Activated CD8-positive, alpha-beta memory T cell treated with anti-CD3 and anti-CD28 coated beads, Interleukin-2, amount 10 ng/mL, durations not matched to agents 7 days and 5 days (primary cell): ENCODE measurements at regions not wholly inside any gene's neighbourhood (a gene's known extent, or its start where the extent isn't known, plus 50 kb on each side); places are given as distances from the start of the nearest gene placed in this dataset.

Source experiments
- ATAC-seq: fragments of 150-1000 bp; cut with Tn5 transposase; one replicate; pipeline ENCODE4 v1.10.0; 2021; ENCODE audit warnings: moderate library complexity
- CTCF ChIA-PET: fragments of 350-600 bp; sonication (Branson Sonifier 250); formaldehyde crosslinking; loops from one replicate; lab custom pipeline; 2021; ENCODE audit warnings: antibody characterized with exemption; lab: Charles Lee
- DNase-seq: peaks from one replicate; pipeline ENCODE4 v3.0.0-alpha.2; 2020
- H3K27ac Mint-ChIP-seq: one replicate; pipeline ENCODE4 v1.8.0; 2021; ENCODE audit warnings: mild to moderate bottlenecking, mixed read lengths
- H3K27me3 Mint-ChIP-seq: one replicate; pipeline ENCODE4 v1.8.0; 2021; ENCODE audit warnings: mixed read lengths
- H3K36me3 Mint-ChIP-seq: one replicate; pipeline ENCODE4 v1.8.0; 2021; ENCODE audit warnings: mild to moderate bottlenecking, mixed read lengths
- H3K4me1 Mint-ChIP-seq: one replicate; pipeline ENCODE4 v1.8.0; 2021; ENCODE audit warnings: mixed read lengths
- H3K4me3 Mint-ChIP-seq: one replicate; pipeline ENCODE4 v1.8.0; 2021; ENCODE audit warnings: mild to moderate bottlenecking, moderate library complexity, mixed read lengths
- H3K9me3 Mint-ChIP-seq: one replicate; pipeline ENCODE4 v1.8.0; 2022; ENCODE audit warnings: low read depth, mixed read lengths

DNA sequence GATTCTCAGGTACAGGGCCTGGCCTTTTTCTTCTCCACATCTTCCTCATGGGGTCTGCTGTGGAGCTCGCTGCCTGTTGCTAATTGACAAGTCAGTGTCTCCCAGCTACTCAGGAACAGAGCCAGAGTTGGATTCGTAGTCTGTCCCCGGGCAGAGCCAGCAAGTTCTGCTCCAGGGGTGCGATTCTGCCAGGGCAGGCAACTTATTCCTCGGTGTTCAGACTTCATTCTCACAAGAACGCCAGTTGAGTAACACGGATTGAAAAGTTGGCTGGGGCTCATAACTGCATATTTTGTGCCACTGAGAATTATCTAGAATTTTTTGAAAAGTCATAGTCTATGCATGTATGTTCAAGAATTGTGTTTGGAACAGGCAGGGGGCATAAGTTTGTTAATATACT, 336.7 kb upstream of the NPVF start:
- Mint-ChIP-seq H3K36me3 (no peaks in the 10 kb centered on the region), H3K4me1 (peaks cover 1% of the 10 kb centered on the region), H3K27ac (no peak overlapping the region), H3K27me3 (peaks cover 5% of the 10 kb centered on the region), H3K9me3 (no peaks in the 10 kb centered on the region), H3K4me3 (no peak overlapping the region)
- DNase-seq (no peak), ATAC-seq (no peak)
- CTCF ChIA-PET: interaction anchor here (0.9 to 6.1 kb wide), 16 partner anchors 9 to 325 kb away, joined by 3 to 85 read pairs (median 5); no protein-coding TSS in a partner anchor

DNA sequence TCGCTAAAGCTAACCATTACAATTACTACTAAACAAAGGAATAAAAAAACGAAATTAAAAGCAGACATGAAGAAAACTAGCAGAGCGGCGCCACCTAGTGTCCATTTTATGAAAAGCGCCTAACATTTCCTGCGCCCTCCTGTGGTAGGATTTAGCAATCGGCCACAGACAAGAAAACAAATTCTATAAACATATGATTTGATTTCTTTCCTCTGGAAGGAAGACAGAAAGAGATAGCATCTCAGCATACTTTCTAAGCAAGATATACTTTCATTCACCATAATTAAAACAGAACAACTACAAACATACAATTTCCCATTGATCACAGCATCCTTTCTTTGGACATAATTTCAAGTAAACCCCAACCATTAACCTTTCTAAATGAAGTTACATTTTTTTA, 337.7 kb upstream of the NPVF start:
- no peak overlapping the region for H3K27ac Mint-ChIP-seq
- H3K36me3 Mint-ChIP-seq: no peaks in the 10 kb centered on the region
- H3K4me3 Mint-ChIP-seq: no peak overlapping the region
- H3K9me3 Mint-ChIP-seq: no peaks in the 10 kb centered on the region
- no peak for ATAC-seq
- DNase-seq: peak; percentile 68
- peaks cover 8% of the 10 kb centered on the region for H3K27me3 Mint-ChIP-seq
- CTCF ChIA-PET: interaction anchor here (0.6 to 6.1 kb wide), 22 partner anchors 9 to 326 kb away, joined by 3 to 85 read pairs (median 4); no protein-coding TSS in a partner anchor
- H3K4me1 Mint-ChIP-seq: peaks cover 1% of the 10 kb centered on the region

DNA sequence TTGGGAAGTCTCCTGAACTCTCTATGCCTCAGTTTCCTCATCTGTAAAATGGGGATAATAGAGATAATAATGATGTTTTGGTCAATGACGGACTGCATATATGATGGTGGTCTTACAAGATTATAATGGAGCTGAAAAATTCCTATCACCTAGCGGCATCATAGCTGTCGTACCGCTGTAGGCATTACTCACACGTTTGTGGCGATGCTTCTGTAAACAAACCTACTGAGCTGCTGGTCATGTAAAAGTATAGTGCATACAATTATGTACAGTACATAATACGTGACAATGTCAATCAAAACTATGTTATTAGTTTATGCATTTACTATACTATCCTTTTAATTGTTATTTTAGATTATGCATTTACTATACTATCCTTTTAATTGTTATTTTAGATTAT, 339.1 kb upstream of the NPVF start:
- no peak for DNase-seq
- CTCF ChIA-PET: interaction anchor here (1.4 to 6.1 kb wide), 4 partner anchors 19 to 309 kb away, joined by 5 to 85 read pairs (median 34); no protein-coding TSS in a partner anchor
- Mint-ChIP-seq H3K27me3 (peaks cover 3% of the 10 kb centered on the region), H3K4me3 (no peak overlapping the region), H3K4me1 (peaks cover 1% of the 10 kb centered on the region), H3K36me3 (no peaks in the 10 kb centered on the region), H3K27ac (no peak overlapping the region), H3K9me3 (no peaks in the 10 kb centered on the region)
- no peak for ATAC-seq

GRCh38 chr7:25569765-25570164, 341.5 kb upstream of the NPVF start:
- H3K9me3 Mint-ChIP-seq: no peaks in the 10 kb centered on the region
- H3K27ac Mint-ChIP-seq: no peak overlapping the region
- DNase-seq (no peak), ATAC-seq (no peak)
- H3K36me3 Mint-ChIP-seq: no peaks in the 10 kb centered on the region
- peaks cover 1% of the 10 kb centered on the region for H3K4me1 Mint-ChIP-seq
- H3K27me3 Mint-ChIP-seq: peaks cover 9% of the 10 kb centered on the region
- CTCF ChIA-PET: interaction anchor here (1.4 to 1.7 kb wide), 2 partner anchors 16 to 282 kb away, joined by 3 to 4 read pairs; no protein-coding TSS in a partner anchor
- no peak overlapping the region for H3K4me3 Mint-ChIP-seq

- H3K36me3 Mint-ChIP-seq: no peaks in the 10 kb centered on the region
- CTCF ChIA-PET: no interaction called here
- DNase-seq (no peak), ATAC-seq (no peak)
- H3K27ac Mint-ChIP-seq: no peak overlapping the region
- peaks cover 13% of the 10 kb centered on the region for H3K27me3 Mint-ChIP-seq
- no peaks in the 10 kb centered on the region for H3K9me3 Mint-ChIP-seq
- no peaks in the 10 kb centered on the region for H3K4me1 Mint-ChIP-seq
- no peak overlapping the region for H3K4me3 Mint-ChIP-seq
Observed at GRCh38 chr7:25572423-25572822, 344.1 kb upstream of the NPVF start.

DNA sequence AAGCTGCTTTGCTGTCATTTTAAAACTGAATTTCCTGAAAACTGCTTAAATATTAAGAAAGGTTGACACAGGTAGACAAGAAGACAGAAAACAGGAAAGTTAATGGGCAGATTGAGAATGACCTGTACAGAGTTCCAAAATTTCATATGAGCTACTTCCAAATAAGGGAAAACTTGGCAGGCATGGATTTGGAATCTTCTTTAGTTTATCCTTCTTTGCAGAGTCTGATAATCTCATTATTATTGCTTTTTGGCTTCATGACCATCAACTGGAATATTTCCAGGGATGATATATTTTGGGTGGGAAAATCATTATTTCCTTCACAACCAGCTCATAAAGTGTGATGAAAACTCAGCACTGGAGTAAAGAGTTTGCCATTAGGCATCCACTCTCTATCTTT, 346.5 kb upstream of the NPVF start:
- DNase-seq: no peak
- Mint-ChIP-seq H3K36me3 (no peaks in the 10 kb centered on the region), H3K4me1 (no peaks in the 10 kb centered on the region), H3K9me3 (no peaks in the 10 kb centered on the region), H3K4me3 (no peak overlapping the region), H3K27me3 (peaks cover 20% of the 10 kb centered on the region), H3K27ac (no peak overlapping the region)
- CTCF ChIA-PET: interaction anchor here (1.6 kb wide), 1 partner anchor 9 kb away, joined by 5 read pairs; no protein-coding TSS in a partner anchor
- ATAC-seq: no peak

DNA sequence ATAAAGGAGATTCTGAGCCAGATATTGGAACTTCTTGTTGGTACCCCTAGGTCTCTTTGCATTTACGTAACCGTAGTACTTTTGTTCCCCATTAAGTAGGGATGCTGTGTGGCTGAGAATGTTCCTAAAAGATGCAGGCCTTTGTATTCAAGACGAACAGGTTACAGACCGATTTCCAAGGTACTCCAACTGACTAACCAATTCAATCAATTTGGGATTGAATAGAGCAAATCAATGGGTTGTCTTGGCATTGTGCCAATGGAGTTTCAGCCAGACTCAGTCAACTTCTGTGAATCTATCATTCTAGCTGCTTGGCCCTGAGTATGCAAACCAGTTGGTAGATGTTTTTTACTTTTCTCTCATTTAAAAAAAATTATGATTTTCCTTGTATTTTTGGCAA, 347.3 kb upstream of the NPVF start:
- Mint-ChIP-seq H3K9me3 (no peaks in the 10 kb centered on the region), H3K36me3 (no peaks in the 10 kb centered on the region), H3K27me3 (peaks cover 24% of the 10 kb centered on the region), H3K27ac (no peak overlapping the region), H3K4me3 (no peak overlapping the region), H3K4me1 (no peaks in the 10 kb centered on the region)
- DNase-seq: no peak
- CTCF ChIA-PET: interaction anchor here (1.6 kb wide), 1 partner anchor 10 kb away, joined by 5 read pairs; no protein-coding TSS in a partner anchor
- no peak for ATAC-seq

- peaks cover 22% of the 10 kb centered on the region for H3K27me3 Mint-ChIP-seq
- no peaks in the 10 kb centered on the region for H3K36me3 Mint-ChIP-seq
- DNase-seq (no peak), ATAC-seq (no peak)
- CTCF ChIA-PET: interaction anchor here (1.0 to 1.2 kb wide), 3 partner anchors 8 to 14 kb away, joined by 3 to 4 read pairs (median 3); no protein-coding TSS in a partner anchor
- H3K4me1 Mint-ChIP-seq: no peaks in the 10 kb centered on the region
- H3K9me3 Mint-ChIP-seq: no peaks in the 10 kb centered on the region
- no peak overlapping the region for H3K27ac Mint-ChIP-seq
- no peak overlapping the region for H3K4me3 Mint-ChIP-seq
Observed at GRCh38 chr7:25578991-25579777, 350.9 kb upstream of the NPVF start.

- H3K4me3 Mint-ChIP-seq: no peak overlapping the region
- no peak for DNase-seq
- CTCF ChIA-PET: interaction anchor here (1.1 kb wide), 1 partner anchor 15 kb away, joined by 3 read pairs; no protein-coding TSS in a partner anchor
- H3K27ac Mint-ChIP-seq: no peak overlapping the region
- H3K36me3 Mint-ChIP-seq: no peaks in the 10 kb centered on the region
- no peaks in the 10 kb centered on the region for H3K9me3 Mint-ChIP-seq
- H3K4me1 Mint-ChIP-seq: no peaks in the 10 kb centered on the region
- peaks cover 18% of the 10 kb centered on the region for H3K27me3 Mint-ChIP-seq
- no peak for ATAC-seq
Observed at GRCh38 chr7:25579778-25580075, 351.4 kb upstream of the NPVF start.

- CTCF ChIA-PET: no interaction called here
Observed at GRCh38 chr7:25580141-25580540, 351.9 kb upstream of the NPVF start.

DNA sequence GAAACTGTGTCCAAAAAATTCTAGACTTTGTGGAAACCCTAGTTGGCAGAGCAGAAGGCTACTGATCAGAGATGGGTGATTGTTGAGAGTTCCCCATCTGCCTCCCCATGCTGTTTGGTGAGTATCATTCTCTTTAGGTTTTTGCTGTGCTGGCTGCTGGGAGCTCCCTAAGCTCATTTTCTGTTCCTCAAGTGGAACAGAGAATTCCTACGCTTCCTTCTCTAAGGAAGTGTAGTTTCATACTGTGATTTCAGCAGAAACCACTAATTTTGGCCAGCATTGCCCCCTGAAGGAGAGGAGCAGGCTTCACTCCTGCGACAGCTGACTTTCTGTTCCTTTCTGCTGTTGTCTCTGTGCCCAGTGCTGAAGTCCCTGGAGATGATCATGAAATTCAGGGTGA, 355.3 kb upstream of the NPVF start:
- Mint-ChIP-seq H3K27ac (no peak overlapping the region), H3K27me3 (peaks cover 17% of the 10 kb centered on the region), H3K36me3 (no peaks in the 10 kb centered on the region), H3K4me1 (no peaks in the 10 kb centered on the region), H3K4me3 (no peak overlapping the region), H3K9me3 (no peaks in the 10 kb centered on the region)
- CTCF ChIA-PET: no interaction called here
- DNase-seq (no peak), ATAC-seq (no peak)

More at GRCh38 chr7:25580141-25580540, 351.9 kb upstream of the NPVF start:
- ATAC-seq (no peak), DNase-seq (no peak)
- Mint-ChIP-seq H3K4me1 (no peaks in the 10 kb centered on the region), H3K27ac (no peak overlapping the region), H3K4me3 (no peak overlapping the region), H3K9me3 (no peaks in the 10 kb centered on the region), H3K27me3 (peaks cover 14% of the 10 kb centered on the region), H3K36me3 (no peaks in the 10 kb centered on the region)

DNA sequence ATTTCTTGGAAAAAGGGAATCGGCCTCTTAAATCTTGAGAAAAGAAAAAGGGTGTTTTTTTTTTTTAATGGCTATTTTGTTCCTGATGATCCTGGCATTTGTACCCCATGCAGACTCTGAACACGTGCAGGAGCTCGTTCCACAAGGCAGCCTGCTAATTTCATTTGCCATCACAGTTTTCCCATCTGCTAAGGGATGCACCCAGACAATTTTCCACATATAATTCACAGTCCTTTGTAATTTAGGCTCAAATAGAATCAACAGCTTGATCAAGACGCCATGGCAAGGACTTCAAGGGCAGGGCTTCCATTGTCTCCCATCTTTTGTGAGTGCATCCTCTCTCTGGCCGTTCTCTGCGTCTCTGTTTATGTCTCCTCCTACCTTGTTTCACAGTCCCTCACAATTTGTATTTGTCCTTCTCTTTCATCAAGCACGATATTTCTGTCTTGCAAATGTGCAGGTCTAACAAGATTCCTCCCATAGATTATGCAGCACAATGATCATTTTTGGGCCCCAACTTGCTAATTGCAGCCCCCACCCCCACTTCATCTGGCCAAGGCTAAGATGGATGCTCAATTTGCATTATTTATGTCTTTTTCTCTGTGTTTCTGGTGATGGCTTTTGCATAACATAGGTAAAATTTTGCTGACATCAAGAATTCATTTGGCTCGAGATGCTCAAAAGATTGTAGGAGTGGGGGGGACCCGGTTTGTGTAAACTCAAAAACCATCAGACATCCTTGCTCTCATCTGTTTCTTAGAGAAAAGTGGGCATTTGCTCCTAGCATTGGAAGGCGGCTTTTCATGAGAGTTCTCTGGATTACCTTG, 356.0 kb upstream of the NPVF start:
- no peak for ATAC-seq
- DNase-seq: no peak
- Mint-ChIP-seq H3K27ac (no peak overlapping the region), H3K36me3 (no peaks in the 10 kb centered on the region), H3K4me3 (no peak overlapping the region), H3K9me3 (no peaks in the 10 kb centered on the region), H3K4me1 (no peaks in the 10 kb centered on the region), H3K27me3 (peaks cover 17% of the 10 kb centered on the region)
- CTCF ChIA-PET: no interaction called here

DNA sequence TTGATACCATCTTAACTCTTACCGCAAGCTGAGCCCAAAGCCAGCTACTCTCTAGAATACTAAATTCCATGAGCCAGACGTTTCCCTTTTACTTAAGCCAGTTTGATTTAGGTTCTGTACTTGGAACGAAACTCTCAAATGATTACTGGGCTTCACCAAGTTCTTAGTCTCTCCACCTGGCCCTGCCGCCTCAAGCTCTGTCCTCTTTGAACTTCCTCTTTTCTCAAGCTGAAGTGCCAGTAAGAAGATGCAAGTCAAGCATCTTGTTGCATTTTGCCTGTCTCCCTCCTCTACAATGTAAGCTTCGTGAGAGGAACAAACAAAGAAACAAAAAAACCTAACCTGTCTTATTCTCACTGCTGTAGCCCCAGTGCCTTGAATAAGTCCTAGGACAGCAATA, 358.2 kb upstream of the NPVF start:
- CTCF ChIA-PET: interaction anchor here (1.0 to 1.4 kb wide), 4 partner anchors 11 to 21 kb away, joined by 3 to 5 read pairs (median 4); no protein-coding TSS in a partner anchor
- Mint-ChIP-seq H3K27ac (no peak overlapping the region), H3K27me3 (peaks cover 19% of the 10 kb centered on the region), H3K36me3 (no peaks in the 10 kb centered on the region), H3K4me1 (no peaks in the 10 kb centered on the region), H3K4me3 (no peak overlapping the region), H3K9me3 (no peaks in the 10 kb centered on the region)
- no peak for DNase-seq
- ATAC-seq: no peak
